SK-N-SH (cell line): ENCODE measurements at regions not wholly inside any gene's neighbourhood (a gene's known extent, or its start where the extent isn't known, plus 50 kb on each side); places are given as distances from the start of the nearest gene placed in this dataset.
"Not testable (repeated sequence)": the region's sequence is repeated elsewhere in the genome, so short reads cannot be mapped to it uniquely, and the experiment has no call there.

ENCODE experiments used
- CTCF ChIP-seq: fragments of 200-600 bp; sonication (generic); IDR thresholded peaks from 2 replicates; pipeline ENCODE4 v1.6.1; 2017; ENCODE audit warnings: antibody characterized with exemption, mild to moderate bottlenecking, moderate library complexity
- NFIC ChIP-seq: IDR thresholded peaks from 2 replicates; pipeline ENCODE4 v1.4.0; 2012; ENCODE audit warnings: borderline replicate concordance
- RAD21 ChIP-seq: IDR thresholded peaks from 2 replicates; pipeline ENCODE4 v1.6.1; 2012; ENCODE audit warnings: mild to moderate bottlenecking, low read length

GRCh38 chr5:154669913-154670312, 85.3 kb upstream of the LARP1 start:
- TF ChIP-seq CTCF, NFIC, RAD21: not testable (repeated sequence)
